NCI-H2081 treated with DMSO at 0.1 percent for 48 hours (cell line): ENCODE measurements at regions not wholly inside any gene's neighbourhood (a gene's known extent, or its start where the extent isn't known, plus 50 kb on each side); places are given as distances from the start of the nearest gene placed in this dataset.

Source experiments
- DNase-seq: peaks from one replicate; lab custom pipeline; 2025; lab: John Stamatoyannopoulos, UW

DNA sequence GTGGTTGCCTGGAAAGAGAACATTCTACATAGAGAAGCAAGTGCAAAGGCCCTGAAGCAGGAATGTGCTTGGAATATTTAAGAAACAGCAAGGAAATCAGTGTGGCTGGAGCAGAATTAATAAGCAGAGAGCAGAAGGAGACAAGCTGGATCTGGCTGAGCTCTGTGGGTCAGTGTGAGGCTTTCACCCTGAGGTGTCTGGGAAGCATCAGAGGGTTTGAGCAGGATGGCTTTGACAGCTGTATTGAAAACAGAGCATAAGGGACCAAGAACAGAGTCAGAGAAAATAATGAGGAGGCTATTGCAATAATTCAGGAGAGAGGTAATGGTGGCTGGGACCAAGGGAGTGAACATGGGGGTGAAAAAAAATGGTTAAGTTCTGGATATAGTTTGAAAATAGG lies 199.6 kb downstream of the NXPE2 start:
- no peak for DNase-seq

DNA sequence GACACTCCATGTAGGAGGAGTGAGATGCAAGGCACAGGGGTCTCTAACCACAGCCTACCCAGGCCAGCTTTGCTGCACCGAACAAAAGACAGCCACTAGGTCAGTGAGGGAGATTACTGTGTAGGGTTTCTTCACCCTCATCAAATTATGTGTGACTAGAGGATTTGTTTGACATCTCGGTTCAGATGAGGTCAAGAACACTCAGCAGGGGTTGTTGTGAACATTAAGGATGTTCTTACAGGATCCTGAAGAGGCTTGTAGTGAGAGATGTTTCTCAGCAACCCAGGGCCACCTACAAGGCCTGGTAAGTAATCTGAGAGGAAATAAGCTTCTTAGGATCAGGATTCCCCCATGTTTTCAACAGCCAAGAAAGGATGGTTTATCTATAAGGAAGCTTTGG lies 202.1 kb downstream of the NXPE2 start:
- DNase-seq, result no peak

- no peak for DNase-seq
These were observed 205.1 kb downstream of the NXPE2 start for GRCh38 chr11:114883472-114883871.

GRCh38 chr11:114886644-114887265 lies 208.4 kb downstream of the NXPE2 start:
- DNase-seq, result no peak

- no peak for DNase-seq
These were observed 211.3 kb downstream of the NXPE2 start for GRCh38 chr11:114889594-114890011.

DNA sequence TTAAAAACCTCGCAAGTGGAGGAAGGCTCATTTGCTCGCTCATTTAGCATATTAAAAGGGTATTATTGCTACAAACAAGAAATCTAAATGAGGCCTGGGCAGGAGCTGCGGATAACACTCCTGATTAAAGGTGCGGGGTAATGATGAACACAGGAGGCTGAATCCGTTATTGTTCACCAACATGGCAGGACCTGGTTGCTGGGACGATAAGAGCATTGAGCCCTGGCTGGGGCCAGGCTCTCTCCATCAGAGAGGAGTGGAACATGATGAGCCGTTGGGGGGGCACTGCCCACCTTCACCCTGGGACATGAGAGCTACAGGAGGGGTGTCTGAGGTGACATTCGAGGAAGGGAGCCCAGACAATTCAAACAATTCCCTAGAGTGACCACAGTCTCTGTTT lies 211.7 kb downstream of the NXPE2 start:
- DNase-seq, result no peak

DNA sequence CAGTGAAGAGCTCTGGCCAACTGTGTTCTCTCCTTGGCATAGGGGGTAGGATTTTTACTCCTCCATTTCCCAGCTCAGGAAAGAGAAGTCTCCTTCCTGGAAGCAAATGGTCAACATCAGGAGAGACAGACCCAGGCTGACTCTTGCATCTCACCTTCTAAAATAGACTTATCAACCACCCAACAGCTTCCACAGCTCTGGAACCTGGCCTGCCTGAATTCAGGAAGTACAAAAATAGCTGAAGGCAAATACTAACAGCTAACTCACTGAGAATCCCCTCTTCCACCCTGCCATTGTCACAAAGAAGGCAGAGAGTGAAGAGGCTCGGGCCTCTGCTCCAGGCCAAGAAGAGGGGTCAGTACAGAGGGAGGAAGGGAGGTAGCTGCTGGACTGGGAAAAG lies 213.6 kb downstream of the NXPE2 start:
- no peak for DNase-seq

GRCh38 chr11:114892381-114893197 lies 214.3 kb downstream of the NXPE2 start:
- DNase-seq, result no peak

GRCh38 chr11:114893329-114893728 lies 215.0 kb downstream of the NXPE2 start:
- no peak for DNase-seq

DNA sequence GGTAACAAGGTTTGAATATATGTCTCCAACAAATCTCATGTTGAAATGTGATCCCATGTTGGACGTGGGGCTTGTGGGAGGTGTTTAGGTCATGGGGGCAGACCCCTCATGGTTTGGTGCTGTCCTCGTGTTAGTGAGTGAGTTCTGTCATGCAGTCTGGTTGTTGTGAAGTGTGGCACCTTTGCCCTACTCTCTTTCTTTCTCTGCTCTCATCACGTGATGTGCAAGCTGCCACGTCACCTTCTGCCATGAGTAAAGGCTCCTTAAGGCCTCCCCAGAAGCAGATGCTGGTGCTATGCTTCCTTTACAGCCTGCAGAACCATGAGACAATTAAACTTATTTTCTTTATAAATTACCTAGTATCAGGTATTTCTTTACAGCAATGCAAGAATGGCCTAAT lies 218.3 kb downstream of the NXPE2 start:
- DNase-seq, result no peak

DNA sequence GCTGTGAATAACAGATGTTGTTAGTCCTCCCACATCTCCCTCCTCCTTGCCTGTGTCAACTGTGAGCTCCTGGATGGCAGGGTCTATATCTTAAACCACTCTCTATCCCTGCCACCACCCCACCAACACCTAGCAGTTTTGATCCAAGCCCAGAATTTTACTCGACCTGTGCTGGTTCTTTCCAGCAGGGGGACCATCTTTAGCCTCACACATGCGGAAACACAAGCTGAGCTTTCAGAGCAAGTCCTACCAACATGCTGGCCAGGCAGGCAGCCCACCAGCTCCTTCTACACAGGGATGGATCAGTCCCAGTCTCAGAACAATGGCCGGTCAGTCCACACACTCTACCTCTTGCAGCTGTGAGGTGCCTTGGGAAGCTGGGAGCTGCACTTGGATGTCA lies 231.5 kb downstream of the NXPE2 start:
- no peak for DNase-seq

GRCh38 chr11:114912826-114913225 lies 234.5 kb downstream of the NXPE2 start:
- no peak for DNase-seq

- DNase-seq, result no peak
These were observed 236.1 kb downstream of the NXPE2 start for GRCh38 chr11:114914231-114915005.

DNA sequence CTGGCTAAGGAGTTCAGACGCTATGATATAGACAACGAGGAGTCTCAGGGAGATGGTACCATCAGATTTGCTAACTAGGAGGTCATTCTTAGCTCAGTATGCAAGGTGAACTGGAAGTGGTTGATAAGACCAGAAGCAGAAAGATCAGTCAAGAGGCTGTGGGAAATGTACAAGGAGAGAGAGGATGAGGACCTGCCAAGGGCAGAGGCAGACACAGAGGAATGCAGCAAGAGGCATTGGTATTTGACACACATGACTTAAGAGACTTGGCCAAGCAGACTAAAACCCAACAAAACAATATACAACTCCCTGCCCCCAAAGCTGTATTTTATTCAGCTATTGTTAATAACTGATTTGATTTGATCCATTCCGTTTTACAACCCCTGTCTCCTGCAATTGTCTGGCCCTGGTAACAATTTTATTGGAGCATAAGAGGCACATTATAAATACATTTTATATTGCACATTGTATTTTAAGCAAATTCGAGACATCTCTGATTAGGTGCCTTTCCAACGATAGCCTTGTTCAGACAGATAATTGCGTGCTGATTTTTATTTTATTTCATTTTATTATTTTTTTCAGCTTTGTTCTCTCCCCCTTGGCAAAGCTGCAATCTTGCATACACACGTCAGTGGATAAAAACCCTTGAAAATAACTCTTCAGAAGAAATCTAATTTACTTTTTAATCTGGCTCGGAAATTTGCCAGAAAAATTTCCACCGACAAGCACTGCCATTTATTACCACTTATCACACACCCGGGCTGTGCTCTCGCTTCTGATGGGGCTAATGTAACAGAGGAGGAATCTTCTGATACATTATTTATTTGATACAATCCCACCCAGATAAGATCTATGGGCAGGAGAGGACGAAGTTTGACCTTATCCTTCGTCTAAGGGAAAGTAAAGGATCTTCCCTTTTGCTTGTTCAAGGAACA lies 237.8 kb downstream of the NXPE2 start:
- DNase-seq, result no peak

- DNase-seq, result no peak
These were observed 240.0 kb downstream of the NXPE2 start for GRCh38 chr11:114918286-114918685.

DNA sequence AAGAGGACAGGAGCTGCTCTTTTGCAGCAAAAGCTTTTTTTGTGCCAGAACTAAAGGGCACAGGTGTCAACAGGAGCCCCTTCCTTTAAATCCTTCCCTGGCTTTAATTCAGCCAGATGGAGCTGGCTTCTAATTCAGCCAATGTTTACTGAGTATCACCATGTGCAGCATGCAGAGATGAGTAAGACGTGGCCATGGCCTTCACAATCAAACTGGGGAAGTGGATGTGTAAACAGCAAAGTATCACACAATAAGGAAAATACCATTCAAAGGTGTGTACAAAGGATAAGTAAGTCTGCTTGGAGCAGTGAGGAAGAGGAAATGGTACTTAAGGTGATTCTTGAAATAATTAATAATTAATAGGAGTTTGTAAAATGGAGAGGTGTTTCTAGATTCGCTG lies 243.4 kb downstream of the NXPE2 start:
- DNase-seq, result no peak

- no peak for DNase-seq
These were observed 245.7 kb downstream of the NXPE2 start for GRCh38 chr11:114924042-114924441.

GRCh38 chr11:114925591-114925990 lies 247.3 kb downstream of the NXPE2 start:
- no peak for DNase-seq

DNA sequence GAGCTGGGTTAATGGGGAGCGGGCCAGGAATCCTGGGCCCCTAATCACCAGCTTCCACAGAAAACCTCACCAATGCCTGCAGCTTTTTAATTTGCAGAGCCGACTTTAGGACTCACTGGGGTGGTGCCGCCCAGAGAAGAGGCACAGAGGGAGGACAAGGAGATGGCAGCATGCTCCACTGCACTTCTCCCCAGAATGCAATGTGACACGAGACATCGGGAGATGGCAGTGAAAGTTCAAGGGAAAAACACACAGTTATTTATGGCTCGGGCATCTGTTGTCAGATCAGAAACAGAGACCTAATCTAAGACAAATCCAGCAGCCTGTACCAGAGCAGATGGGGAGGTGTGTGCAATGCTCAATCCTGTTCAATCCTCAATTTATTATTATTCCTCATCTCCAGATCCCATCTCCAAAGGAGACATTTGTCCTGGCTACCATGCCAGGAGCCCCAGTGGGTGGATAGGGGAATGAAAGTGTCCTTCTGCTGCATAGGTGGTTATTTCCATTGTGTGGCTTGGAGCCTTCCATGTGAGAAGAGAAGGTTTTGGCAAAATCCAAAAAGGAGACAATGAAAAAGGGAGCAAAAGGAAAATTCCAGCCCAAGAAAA lies 250.0 kb downstream of the NXPE2 start:
- DNase-seq, result no peak

DNA sequence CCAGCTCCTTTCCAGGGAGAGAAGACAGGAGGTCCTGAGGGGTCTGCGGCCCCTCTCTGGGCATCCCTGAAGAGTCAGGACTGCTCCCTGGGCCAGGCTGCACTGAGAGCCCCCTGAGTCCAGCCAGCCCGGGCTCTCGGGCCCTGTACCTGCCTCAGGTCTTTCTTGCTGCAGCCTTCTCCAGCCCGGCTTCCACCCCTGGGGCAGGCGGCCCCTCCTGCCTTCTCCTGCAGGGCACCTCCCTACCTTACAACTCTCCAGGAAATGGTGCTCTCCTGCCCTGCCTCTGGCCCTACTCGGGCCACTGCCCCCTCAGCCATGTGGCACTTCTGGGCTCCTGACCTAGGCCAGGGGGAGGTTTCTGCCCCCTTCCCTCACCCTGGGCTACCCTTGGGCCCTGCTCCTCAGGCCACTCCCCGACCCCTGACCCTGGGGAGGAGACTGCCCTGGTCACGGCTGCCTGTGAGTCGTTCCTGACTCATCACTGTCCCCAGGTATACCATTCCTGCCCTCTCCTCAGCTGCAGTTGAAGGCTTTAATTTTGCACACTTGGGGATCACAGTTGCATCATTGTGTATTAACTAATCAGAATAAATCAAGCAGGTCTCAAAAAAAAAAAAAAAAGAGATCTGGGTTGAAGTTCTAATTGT lies 251.1 kb downstream of the NXPE2 start:
- no peak for DNase-seq

- no peak for DNase-seq
These were observed 260.5 kb downstream of the NXPE2 start for GRCh38 chr11:114938799-114939198.
